Neural crest cell (in vitro differentiated cells): ENCODE measurements at regions not wholly inside any gene's neighbourhood (a gene's known extent, or its start where the extent isn't known, plus 50 kb on each side); places are given as distances from the start of the nearest gene placed in this dataset.

Experiments used
- DNase-seq: peaks from one replicate; pipeline ENCODE4 v3.0.0; 2021; ENCODE audit warnings: low read depth, mixed read lengths, low spot score
- H3K27ac Mint-ChIP-seq: one replicate; pipeline ENCODE4 v1.8.0; 2021; ENCODE audit warnings: mild to moderate bottlenecking, mixed read lengths; ENCODE audit not compliant: unreplicated experiment
- H3K27me3 Mint-ChIP-seq: 2 replicates; pipeline ENCODE4 v1.8.0; 2021; ENCODE audit warnings: low read depth, mild to moderate bottlenecking, mixed read lengths
- H3K36me3 Mint-ChIP-seq: 2 replicates; pipeline ENCODE4 v1.8.0; 2021; ENCODE audit warnings: low read depth, mild to moderate bottlenecking, mixed read lengths
- H3K4me1 Mint-ChIP-seq: 2 replicates; pipeline ENCODE4 v1.8.0; 2021; ENCODE audit warnings: mixed read lengths
- H3K4me3 Mint-ChIP-seq: one replicate; pipeline ENCODE4 v1.8.0; 2021; ENCODE audit warnings: mild to moderate bottlenecking, mixed read lengths
- H3K9me3 Mint-ChIP-seq: 2 replicates; pipeline ENCODE4 v1.8.0; 2021; ENCODE audit warnings: mixed read lengths
- TF ChIP-seq, protein P1 (sequence below): fragments of 200-600 bp; sonication (generic); conservative IDR thresholded peaks from 2 replicates; pipeline ENCODE4 v1.5.0; 2021; ENCODE audit warnings: antibody characterized with exemption, mild to moderate bottlenecking

DNA sequence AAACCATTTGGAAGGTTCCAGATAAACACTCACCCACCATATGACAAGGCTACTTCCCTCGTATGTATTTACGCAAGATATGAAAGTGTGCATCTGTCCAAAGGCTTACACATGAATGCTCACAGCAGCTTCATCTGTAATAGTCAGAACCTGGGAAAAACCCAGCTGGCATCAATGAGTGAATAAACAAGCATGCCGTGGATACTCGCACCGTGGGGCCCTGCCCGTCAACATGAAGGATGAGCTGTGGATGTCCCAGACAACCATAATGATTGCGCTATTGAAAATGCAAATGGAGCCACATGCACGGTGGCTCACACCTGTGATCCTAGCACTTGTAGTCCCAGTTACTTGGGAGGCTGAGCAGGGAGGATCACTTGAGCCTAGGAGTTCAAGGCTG lies 60.6 kb upstream of the FCN1 start:
- H3K4me3 Mint-ChIP-seq = no peak overlapping the region
- no peak for DNase-seq
- no peaks in the 10 kb centered on the region for H3K36me3 Mint-ChIP-seq
- TF ChIP-seq, protein P1, sequence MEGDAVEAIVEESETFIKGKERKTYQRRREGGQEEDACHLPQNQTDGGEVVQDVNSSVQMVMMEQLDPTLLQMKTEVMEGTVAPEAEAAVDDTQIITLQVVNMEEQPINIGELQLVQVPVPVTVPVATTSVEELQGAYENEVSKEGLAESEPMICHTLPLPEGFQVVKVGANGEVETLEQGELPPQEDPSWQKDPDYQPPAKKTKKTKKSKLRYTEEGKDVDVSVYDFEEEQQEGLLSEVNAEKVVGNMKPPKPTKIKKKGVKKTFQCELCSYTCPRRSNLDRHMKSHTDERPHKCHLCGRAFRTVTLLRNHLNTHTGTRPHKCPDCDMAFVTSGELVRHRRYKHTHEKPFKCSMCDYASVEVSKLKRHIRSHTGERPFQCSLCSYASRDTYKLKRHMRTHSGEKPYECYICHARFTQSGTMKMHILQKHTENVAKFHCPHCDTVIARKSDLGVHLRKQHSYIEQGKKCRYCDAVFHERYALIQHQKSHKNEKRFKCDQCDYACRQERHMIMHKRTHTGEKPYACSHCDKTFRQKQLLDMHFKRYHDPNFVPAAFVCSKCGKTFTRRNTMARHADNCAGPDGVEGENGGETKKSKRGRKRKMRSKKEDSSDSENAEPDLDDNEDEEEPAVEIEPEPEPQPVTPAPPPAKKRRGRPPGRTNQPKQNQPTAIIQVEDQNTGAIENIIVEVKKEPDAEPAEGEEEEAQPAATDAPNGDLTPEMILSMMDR = no peak
- H3K4me1 Mint-ChIP-seq = no peaks in the 10 kb centered on the region
- H3K27ac Mint-ChIP-seq = no peak overlapping the region
- H3K9me3 Mint-ChIP-seq = no peaks in the 10 kb centered on the region
- peaks cover 43% of the 10 kb centered on the region for H3K27me3 Mint-ChIP-seq

DNA sequence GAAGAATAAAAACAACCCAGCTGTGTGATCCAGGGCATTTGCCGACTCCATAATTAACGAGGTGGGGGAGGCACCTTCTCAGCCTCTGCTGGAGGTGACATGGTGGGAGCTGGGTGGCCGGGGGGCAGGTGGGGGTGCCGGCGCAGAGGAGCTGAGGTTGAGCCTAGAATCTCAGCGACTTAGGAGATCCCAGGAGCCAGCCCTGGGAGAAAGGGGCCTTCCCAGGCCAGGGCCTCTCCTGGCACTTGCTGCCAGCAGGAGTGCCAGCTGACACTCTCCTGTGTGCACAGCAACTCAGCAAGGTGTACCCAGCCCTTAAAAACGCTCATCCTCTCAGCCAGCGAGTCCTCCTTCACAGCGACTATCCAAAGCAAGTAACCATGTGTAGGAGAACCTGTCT lies 62.8 kb upstream of the FCN1 start:
- Mint-ChIP-seq H3K36me3 (no peaks in the 10 kb centered on the region), H3K4me1 (no peaks in the 10 kb centered on the region), H3K9me3 (no peaks in the 10 kb centered on the region), H3K27me3 (peaks cover 22% of the 10 kb centered on the region), H3K27ac (no peak overlapping the region), H3K4me3 (no peak overlapping the region)
- TF ChIP-seq, protein P1 = no peak
- no peak for DNase-seq

DNA sequence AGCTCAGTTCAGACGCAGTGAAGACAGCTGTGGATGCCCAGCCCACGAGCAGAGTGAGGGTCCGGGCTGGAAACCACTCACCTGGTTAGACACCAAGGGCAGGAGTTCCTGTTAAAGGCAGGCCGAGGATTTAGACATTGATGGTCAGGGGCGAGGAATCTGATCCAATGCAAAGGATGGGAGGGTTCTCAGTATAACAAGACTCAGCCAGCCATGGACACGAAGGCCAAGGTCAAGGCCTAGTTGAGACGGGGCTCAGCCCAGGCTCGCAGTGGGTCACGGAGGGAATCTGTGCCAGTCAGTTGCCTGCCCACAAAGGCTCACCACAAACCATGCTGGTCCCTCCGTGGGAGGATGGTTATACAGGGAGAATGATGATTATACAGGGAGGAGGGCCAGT lies 63.3 kb upstream of the FCN1 start:
- Mint-ChIP-seq H3K4me1 (no peaks in the 10 kb centered on the region), H3K27ac (no peak overlapping the region), H3K36me3 (no peaks in the 10 kb centered on the region), H3K9me3 (no peaks in the 10 kb centered on the region), H3K4me3 (no peak overlapping the region), H3K27me3 (peaks cover 20% of the 10 kb centered on the region)
- no peak for DNase-seq
- TF ChIP-seq, protein P1 = no peak

GRCh38 chr9:134981829-134982228 lies 64.1 kb upstream of the FCN1 start:
- H3K4me1 Mint-ChIP-seq = no peaks in the 10 kb centered on the region
- no peaks in the 10 kb centered on the region for H3K9me3 Mint-ChIP-seq
- no peaks in the 10 kb centered on the region for H3K36me3 Mint-ChIP-seq
- H3K4me3 Mint-ChIP-seq = no peak overlapping the region
- DNase-seq = no peak
- peaks cover 20% of the 10 kb centered on the region for H3K27me3 Mint-ChIP-seq
- no peak overlapping the region for H3K27ac Mint-ChIP-seq
- TF ChIP-seq, protein P1 = no peak

- H3K36me3 Mint-ChIP-seq = no peaks in the 10 kb centered on the region
- DNase-seq = no peak
- no peaks in the 10 kb centered on the region for H3K4me1 Mint-ChIP-seq
- peak overlapping the region; percentile 27 for H3K27ac Mint-ChIP-seq
- peaks cover 20% of the 10 kb centered on the region for H3K27me3 Mint-ChIP-seq
- TF ChIP-seq, protein P1 = no peak
- H3K4me3 Mint-ChIP-seq = no peak overlapping the region
- no peaks in the 10 kb centered on the region for H3K9me3 Mint-ChIP-seq
Observed at GRCh38 chr9:134982311-134982710, 64.6 kb upstream of the FCN1 start.

GRCh38 chr9:134983074-134983473 lies 65.4 kb upstream of the FCN1 start:
- H3K4me1 Mint-ChIP-seq = no peaks in the 10 kb centered on the region
- no peaks in the 10 kb centered on the region for H3K9me3 Mint-ChIP-seq
- H3K27ac Mint-ChIP-seq = no peak overlapping the region
- no peak overlapping the region for H3K4me3 Mint-ChIP-seq
- H3K36me3 Mint-ChIP-seq = no peaks in the 10 kb centered on the region
- TF ChIP-seq, protein P1 = peak; percentile 58
- H3K27me3 Mint-ChIP-seq = peaks cover 20% of the 10 kb centered on the region
- peak; percentile 25 for DNase-seq
